ENCODE measurements at regions not wholly inside any gene's neighbourhood (a gene's known extent, or its start where the extent isn't known, plus 50 kb on each side); places are given as distances from the start of the nearest gene placed in this dataset.

- TF ChIP-seq CTCF (IDR thresholded peaks at IDR 0.05) = no peak
- no peak for TF ChIP-seq POLR2A (IDR thresholded peaks at IDR 0.05)
Observed at GRCh38 chr2:188693771-188694170, 280.4 kb upstream of the COL3A1 start.
